ENCODE measurements at regions not wholly inside any gene's neighbourhood (a gene's known extent, or its start where the extent isn't known, plus 50 kb on each side); places are given as distances from the start of the nearest gene placed in this dataset.

GRCh38 chr14:97848317-97848980 is 1051.3 kb downstream of the VRK1 start:
- H3K36me3 ChIP-seq (ENCODE audit: control insufficient read depth, insufficient read depth, low read length), result no peaks in the 10 kb centered on the region
- H3K9ac ChIP-seq (ENCODE audit: low read depth, low read length), result no peak overlapping the region
- H3K27ac ChIP-seq (ENCODE audit: insufficient read depth, low read length), result no peak overlapping the region
- no peak overlapping the region for H4K91ac ChIP-seq (ENCODE audit: insufficient read depth, low read depth, low read length)
- H3K18ac ChIP-seq (ENCODE audit: low read depth, low read length), result no peak overlapping the region
- H3K56ac ChIP-seq (ENCODE audit: extremely low read depth, insufficient read depth, low read length), result no peak overlapping the region
- no peak overlapping the region for H2BK20ac ChIP-seq (ENCODE audit: low read depth, low read length)
- peak overlapping the region; percentile 13 for H2AK9ac ChIP-seq (replicated peaks; ENCODE audit: low read depth, low read length, poor library complexity)
- no peaks in the 10 kb centered on the region for H3K4me1 ChIP-seq (ENCODE audit: control insufficient read depth, insufficient read depth, low read length)
- H3K23ac ChIP-seq (ENCODE audit: low read depth, low read length), result no peak overlapping the region
- ChIA-PET POLR2A (ENCODE audit: unreplicated experiment) (no interaction called here), CTCF (interaction anchor here (1.0 kb wide), 1 partner anchor 13 kb away, joined by 4 read pairs; no protein-coding TSS in a partner anchor)
- H4K20me1 ChIP-seq (ENCODE audit: insufficient read depth, low read length), result no peaks in the 10 kb centered on the region
- no peaks in the 10 kb centered on the region for H3K79me1 ChIP-seq (ENCODE audit: low read depth in 1 of 2, low read length in 2 of 2)
- H3K14ac ChIP-seq (replicated peaks; ENCODE audit: low read depth, low read length), result no peak overlapping the region
- no peak overlapping the region for H3K4me2 ChIP-seq (ENCODE audit: low read depth, low read length)
- no peak overlapping the region for H4K8ac ChIP-seq (ENCODE audit: low read depth in 2 of 2, low read length in 2 of 2)
- H3K4ac ChIP-seq (ENCODE audit: low read depth, low read length), result no peak overlapping the region
- H2AK5ac ChIP-seq (ENCODE audit: low read depth, low read length), result no peak overlapping the region
- H3K9me3 ChIP-seq (ENCODE audit: control insufficient read depth, insufficient read depth, low read length), result peaks cover 22% of the 10 kb centered on the region
- H2BK15ac ChIP-seq (ENCODE audit: low read depth, low read length), result no peak overlapping the region
- no peaks in the 10 kb centered on the region for H3K9me1 ChIP-seq (ENCODE audit: insufficient read depth, low read length)
- no peak overlapping the region for H2AFZ ChIP-seq (replicated peaks; ENCODE audit: low read length, poor library complexity)
- WGBS, 2 experiments (ENCODE audit: extremely low coverage in 2 of 2, insufficient read length in 1 of 2), result no CpG with 5 or more reads among the region's 13 CpGs
- no peak overlapping the region for H2BK5ac ChIP-seq (ENCODE audit: low read depth, low read length, poor library complexity, severe bottlenecking)
- no peak overlapping the region for H3K4me3 ChIP-seq (ENCODE audit: insufficient read depth, low read depth, low read length)
- no TSS peak for BruUV-seq (replicated peaks)
- H4K5ac ChIP-seq (ENCODE audit: low read depth, low read length), result no peak overlapping the region
- dilution Hi-C loops (cut with HindIII; ENCODE audit: low sequenced_read_pairs, unreplicated experiment) (no loop called here), in situ Hi-C loops (cut with MboI; ENCODE audit: low sequenced_read_pairs) (no loop called here), intact Hi-C loops (cut with micrococcal nuclease) (no loop called here)
- TF ChIP-seq ELK1 (IDR thresholded peaks at IDR 0.05; ENCODE audit: borderline replicate concordance, low read depth, low read length) (no peak), MAFK (IDR thresholded peaks at IDR 0.05; ENCODE audit: low read depth, low read length) (no peak), MAZ (IDR thresholded peaks at IDR 0.05; ENCODE audit: borderline replicate concordance, low read depth, low read length) (no peak)
- DNase-seq (no peak), ATAC-seq (ENCODE audit: low read depth) (no peak)
- no peaks in the 10 kb centered on the region for H3K27me3 ChIP-seq (ENCODE audit: control insufficient read depth, insufficient read depth, low read length)
- no peak overlapping the region for H2BK120ac ChIP-seq (ENCODE audit: low read depth, low read length)

All from IMR-90 (cell line).